Retinal pigment epithelial cell (primary cell): ENCODE measurements at regions not wholly inside any gene's neighbourhood (a gene's known extent, or its start where the extent isn't known, plus 50 kb on each side); places are given as distances from the start of the nearest gene placed in this dataset.

Source experiments
- DNase-seq: peaks from one replicate; pipeline ENCODE4 v3.0.0-alpha.2; 2010; ENCODE audit warnings: low read depth
- H3K4me3 ChIP-seq: 2 replicates; pipeline ENCODE4 v1.5.1; 2011; ENCODE audit warnings: mild to moderate bottlenecking, low read length, control low read depth, moderate library complexity
- TF ChIP-seq, protein P1 (sequence below): conservative IDR thresholded peaks from 2 replicates; pipeline ENCODE4 v1.5.1; 2011; ENCODE audit warnings: low read depth, low read length, control low read depth, inconsistent platforms

DNA sequence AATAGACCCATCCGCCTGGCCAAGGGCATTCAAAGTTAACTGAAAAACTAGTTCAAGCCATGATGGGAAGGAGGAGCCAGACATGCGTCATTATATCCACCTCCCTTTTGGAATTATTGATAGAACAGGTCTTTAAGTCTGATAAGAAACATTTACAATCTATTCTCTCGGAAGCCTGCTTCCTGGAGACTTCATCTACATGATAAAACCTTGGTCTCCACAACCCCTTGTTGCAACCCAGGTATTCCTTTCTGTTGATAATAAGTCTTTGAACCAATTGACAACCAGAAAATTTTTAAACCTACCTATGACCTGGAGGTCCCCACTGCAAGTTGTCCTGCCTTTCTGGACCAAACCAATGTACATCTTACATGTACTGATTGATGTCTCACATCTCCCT lies 451.3 kb downstream of the NAF1 start:
- H3K4me3 ChIP-seq = no peak overlapping the region
- no peak for DNase-seq
- TF ChIP-seq, protein P1, sequence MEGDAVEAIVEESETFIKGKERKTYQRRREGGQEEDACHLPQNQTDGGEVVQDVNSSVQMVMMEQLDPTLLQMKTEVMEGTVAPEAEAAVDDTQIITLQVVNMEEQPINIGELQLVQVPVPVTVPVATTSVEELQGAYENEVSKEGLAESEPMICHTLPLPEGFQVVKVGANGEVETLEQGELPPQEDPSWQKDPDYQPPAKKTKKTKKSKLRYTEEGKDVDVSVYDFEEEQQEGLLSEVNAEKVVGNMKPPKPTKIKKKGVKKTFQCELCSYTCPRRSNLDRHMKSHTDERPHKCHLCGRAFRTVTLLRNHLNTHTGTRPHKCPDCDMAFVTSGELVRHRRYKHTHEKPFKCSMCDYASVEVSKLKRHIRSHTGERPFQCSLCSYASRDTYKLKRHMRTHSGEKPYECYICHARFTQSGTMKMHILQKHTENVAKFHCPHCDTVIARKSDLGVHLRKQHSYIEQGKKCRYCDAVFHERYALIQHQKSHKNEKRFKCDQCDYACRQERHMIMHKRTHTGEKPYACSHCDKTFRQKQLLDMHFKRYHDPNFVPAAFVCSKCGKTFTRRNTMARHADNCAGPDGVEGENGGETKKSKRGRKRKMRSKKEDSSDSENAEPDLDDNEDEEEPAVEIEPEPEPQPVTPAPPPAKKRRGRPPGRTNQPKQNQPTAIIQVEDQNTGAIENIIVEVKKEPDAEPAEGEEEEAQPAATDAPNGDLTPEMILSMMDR = no peak

DNA sequence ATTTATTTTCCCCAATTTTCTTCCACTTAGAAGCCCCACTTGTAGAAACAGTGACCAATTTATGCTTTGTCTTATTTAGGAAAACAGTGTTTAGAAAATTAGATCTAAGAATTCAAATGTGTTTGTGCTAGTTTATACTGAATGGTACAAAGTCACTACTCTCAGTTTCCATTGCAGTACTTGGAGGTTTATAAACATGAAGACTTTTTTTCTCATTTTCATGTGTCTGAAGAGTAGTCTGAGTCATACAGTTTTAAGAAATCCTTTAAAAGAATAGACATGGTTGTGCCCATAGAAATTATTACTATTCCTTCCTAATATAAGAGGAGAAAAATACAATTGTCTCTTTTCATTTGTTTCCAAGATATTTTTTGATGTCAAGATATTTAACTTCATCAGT lies 458.7 kb downstream of the NAF1 start:
- TF ChIP-seq, protein P1 = no peak
- H3K4me3 ChIP-seq = no peak overlapping the region
- no peak for DNase-seq

DNA sequence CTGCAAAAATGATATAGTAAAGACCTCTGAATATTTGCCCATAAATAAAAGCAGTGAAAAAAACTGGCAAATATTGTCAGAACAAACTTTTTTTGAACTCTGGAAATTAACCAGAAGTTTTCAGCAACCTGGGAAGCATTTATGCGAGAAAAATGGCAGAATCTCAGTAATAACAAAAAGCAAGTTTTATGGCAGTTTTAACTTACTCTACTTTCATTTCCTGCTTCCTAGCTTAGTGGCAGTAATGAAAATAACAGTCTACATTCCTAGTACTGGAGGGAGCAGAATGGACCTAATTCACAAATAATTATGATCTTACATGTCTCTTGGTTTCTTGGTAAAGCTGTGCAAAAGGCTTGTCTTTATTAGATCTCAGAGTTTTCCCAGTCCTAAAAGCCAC lies 460.1 kb downstream of the NAF1 start:
- TF ChIP-seq, protein P1 = no peak
- no peak for DNase-seq
- no peak overlapping the region for H3K4me3 ChIP-seq

DNA sequence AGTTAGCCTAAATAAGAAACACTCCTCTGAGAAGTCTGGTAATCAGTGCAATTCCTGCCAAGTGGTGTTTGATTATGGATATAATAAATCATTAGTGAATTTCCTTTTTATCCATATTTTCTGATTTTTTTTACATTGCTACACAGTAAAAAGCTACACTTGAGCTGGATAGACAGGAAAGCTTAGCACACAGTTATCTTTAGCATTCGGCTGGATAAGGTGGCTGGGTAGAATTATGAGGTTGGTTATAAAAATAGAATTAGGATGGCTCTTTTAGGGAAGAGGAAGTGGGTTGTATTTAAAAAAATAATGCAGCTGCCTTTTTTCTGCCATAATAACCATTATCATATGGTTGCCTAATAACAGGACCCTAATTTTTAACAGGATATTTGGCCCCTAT lies 460.6 kb downstream of the NAF1 start:
- TF ChIP-seq, protein P1 = no peak
- H3K4me3 ChIP-seq = no peak overlapping the region
- DNase-seq = no peak

DNA sequence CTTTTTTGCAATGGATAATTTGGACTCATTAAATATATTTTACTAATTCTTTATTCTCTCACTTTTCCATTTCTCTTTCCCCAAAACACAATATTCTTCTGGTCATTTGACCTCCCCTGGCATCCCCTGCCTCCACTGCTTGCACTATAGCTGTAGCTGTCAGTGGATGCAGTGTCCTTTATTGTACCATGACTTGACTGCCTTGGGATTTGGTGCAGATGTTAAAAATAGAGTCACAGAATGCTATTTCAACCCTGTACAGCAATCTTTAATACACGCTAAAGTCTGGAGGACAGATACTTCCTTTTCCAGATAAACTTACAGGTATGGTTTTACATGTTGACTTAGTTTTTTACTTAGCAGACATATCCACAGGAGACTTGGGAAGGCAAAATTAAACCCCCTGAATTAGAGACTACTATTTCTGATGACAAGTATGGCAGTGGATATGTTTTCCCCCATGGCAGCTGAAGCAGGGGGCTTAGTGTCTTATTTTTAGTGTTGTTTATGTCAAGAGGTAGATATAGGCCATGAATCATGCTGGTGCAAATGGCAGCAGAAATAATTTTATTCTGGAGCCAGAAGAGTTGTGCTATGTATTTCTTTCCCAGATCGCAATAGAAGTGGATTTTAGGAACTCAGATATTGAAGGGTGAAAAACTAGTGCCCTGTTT lies 461.4 kb downstream of the NAF1 start:
- TF ChIP-seq, protein P1 = no peak
- no peak overlapping the region for H3K4me3 ChIP-seq
- no peak for DNase-seq

DNA sequence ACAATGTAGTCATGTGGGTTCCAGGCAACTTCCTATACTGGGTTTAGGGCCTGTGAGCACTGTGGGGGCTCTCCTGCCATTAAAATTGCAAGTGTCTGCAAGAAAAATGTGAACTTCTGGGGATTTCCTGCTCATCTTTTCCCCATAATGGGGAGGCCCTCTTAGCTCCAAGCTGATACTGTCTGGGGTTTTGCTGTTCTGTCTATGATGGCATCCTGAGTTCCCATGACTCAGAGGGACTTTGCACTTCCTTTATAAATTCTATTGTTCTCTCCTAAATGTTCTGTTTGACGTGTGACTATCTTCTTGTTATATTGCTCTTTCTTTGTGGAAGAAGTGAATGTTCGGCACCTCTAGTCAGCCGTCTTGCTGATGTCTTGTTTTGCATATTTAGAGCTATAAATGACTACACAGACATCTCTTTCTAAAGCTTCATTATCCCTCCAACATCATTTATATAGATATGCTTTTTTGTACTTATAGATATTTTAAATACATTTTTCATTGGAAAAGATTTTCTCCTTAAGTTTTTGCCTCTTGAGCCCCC lies 465.8 kb downstream of the NAF1 start:
- no peak overlapping the region for H3K4me3 ChIP-seq
- TF ChIP-seq, protein P1 = no peak
- no peak for DNase-seq

DNA sequence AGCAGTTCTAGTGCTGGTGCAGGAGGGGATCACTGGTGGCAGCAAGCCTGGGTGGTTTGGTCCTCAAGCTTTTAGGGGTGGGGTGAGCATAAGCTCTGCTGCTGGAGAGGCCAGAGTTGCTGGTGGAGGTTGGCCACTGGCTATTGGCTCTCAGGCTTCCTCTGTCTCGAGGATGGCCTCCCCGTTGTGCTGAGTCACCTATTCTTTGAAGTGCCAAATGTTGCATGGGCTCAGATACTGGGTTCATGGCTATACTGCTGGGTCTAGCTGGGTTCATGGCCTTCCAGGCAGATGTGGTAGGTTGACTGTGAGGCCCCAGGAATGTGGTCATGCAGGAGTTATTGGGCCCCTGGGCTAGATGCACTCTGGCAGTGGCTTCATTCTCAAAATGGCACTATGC lies 466.3 kb downstream of the NAF1 start:
- DNase-seq = no peak
- H3K4me3 ChIP-seq = no peak overlapping the region

More for the DNA sequence above, 466.3 kb downstream of the NAF1 start:
- TF ChIP-seq, protein P1 = no peak
